ENCODE measurements at regions not wholly inside any gene's neighbourhood (a gene's known extent, or its start where the extent isn't known, plus 50 kb on each side); places are given as distances from the start of the nearest gene placed in this dataset.
"Not testable (repeated sequence)": the region's sequence is repeated elsewhere in the genome, so short reads cannot be mapped to it uniquely, and the experiment has no call there.

DNA sequence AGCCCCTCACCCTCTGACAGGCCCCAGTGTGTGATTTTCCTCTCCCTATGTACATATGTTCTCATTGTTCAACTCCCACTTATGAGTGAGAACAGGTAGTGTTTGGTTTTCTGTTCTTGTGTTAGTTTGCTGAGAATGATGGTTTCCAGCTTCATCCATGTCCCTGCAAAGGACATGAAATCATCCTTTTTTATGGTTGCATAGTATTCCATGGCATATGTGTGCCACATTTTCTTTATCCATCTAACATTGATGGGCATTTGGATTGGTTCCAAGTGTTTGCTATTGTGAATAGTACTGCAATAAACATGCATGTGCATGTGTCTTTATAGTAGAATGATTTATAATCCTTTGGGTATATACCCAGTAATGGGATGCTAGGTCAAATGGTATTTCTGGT is 223.7 kb upstream of the VLDLR start:
- not testable (repeated sequence) for TF ChIP-seq POLR2A (IDR thresholded peaks at IDR 0.05; ENCODE audit: low read depth, low read length); SMC3 (IDR thresholded peaks at IDR 0.05; ENCODE audit: low read depth, low read length); RFX5 (IDR thresholded peaks at IDR 0.05; ENCODE audit: low read depth, low read length); BHLHE40 (IDR thresholded peaks at IDR 0.05; ENCODE audit: low read depth, low read length); CHD1 (IDR thresholded peaks at IDR 0.05; ENCODE audit: low read depth, low read length); CEBPB (IDR thresholded peaks at IDR 0.05; ENCODE audit: low read depth, low read length); RAD21 (IDR thresholded peaks at IDR 0.05; ENCODE audit: low read length)
- TF ChIP-seq, protein P1, sequence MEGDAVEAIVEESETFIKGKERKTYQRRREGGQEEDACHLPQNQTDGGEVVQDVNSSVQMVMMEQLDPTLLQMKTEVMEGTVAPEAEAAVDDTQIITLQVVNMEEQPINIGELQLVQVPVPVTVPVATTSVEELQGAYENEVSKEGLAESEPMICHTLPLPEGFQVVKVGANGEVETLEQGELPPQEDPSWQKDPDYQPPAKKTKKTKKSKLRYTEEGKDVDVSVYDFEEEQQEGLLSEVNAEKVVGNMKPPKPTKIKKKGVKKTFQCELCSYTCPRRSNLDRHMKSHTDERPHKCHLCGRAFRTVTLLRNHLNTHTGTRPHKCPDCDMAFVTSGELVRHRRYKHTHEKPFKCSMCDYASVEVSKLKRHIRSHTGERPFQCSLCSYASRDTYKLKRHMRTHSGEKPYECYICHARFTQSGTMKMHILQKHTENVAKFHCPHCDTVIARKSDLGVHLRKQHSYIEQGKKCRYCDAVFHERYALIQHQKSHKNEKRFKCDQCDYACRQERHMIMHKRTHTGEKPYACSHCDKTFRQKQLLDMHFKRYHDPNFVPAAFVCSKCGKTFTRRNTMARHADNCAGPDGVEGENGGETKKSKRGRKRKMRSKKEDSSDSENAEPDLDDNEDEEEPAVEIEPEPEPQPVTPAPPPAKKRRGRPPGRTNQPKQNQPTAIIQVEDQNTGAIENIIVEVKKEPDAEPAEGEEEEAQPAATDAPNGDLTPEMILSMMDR (conservative IDR thresholded peaks at IDR 0.05; ENCODE audit: low read depth, low read length): not testable (repeated sequence)
- TF ChIP-seq, protein P2, sequence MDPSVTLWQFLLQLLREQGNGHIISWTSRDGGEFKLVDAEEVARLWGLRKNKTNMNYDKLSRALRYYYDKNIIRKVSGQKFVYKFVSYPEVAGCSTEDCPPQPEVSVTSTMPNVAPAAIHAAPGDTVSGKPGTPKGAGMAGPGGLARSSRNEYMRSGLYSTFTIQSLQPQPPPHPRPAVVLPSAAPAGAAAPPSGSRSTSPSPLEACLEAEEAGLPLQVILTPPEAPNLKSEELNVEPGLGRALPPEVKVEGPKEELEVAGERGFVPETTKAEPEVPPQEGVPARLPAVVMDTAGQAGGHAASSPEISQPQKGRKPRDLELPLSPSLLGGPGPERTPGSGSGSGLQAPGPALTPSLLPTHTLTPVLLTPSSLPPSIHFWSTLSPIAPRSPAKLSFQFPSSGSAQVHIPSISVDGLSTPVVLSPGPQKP (IDR thresholded peaks at IDR 0.05; ENCODE audit: borderline replicate concordance, low read depth, low read length): not testable (repeated sequence)
- TF ChIP-seq, protein P3, sequence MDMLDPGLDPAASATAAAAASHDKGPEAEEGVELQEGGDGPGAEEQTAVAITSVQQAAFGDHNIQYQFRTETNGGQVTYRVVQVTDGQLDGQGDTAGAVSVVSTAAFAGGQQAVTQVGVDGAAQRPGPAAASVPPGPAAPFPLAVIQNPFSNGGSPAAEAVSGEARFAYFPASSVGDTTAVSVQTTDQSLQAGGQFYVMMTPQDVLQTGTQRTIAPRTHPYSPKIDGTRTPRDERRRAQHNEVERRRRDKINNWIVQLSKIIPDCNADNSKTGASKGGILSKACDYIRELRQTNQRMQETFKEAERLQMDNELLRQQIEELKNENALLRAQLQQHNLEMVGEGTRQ (IDR thresholded peaks at IDR 0.05; ENCODE audit: low read depth, low read length): not testable (repeated sequence)

Measured in IMR-90 (cell line).